Activated CD4-positive, alpha-beta T cell treated with anti-CD3 and anti-CD28 coated beads for 1 hour (primary cell): ENCODE measurements at regions not wholly inside any gene's neighbourhood (a gene's known extent, or its start where the extent isn't known, plus 50 kb on each side); places are given as distances from the start of the nearest gene placed in this dataset.

ENCODE experiments used
- DNase-seq: peaks from one replicate; pipeline ENCODE4 v3.0.0-alpha.2; 2020

DNA sequence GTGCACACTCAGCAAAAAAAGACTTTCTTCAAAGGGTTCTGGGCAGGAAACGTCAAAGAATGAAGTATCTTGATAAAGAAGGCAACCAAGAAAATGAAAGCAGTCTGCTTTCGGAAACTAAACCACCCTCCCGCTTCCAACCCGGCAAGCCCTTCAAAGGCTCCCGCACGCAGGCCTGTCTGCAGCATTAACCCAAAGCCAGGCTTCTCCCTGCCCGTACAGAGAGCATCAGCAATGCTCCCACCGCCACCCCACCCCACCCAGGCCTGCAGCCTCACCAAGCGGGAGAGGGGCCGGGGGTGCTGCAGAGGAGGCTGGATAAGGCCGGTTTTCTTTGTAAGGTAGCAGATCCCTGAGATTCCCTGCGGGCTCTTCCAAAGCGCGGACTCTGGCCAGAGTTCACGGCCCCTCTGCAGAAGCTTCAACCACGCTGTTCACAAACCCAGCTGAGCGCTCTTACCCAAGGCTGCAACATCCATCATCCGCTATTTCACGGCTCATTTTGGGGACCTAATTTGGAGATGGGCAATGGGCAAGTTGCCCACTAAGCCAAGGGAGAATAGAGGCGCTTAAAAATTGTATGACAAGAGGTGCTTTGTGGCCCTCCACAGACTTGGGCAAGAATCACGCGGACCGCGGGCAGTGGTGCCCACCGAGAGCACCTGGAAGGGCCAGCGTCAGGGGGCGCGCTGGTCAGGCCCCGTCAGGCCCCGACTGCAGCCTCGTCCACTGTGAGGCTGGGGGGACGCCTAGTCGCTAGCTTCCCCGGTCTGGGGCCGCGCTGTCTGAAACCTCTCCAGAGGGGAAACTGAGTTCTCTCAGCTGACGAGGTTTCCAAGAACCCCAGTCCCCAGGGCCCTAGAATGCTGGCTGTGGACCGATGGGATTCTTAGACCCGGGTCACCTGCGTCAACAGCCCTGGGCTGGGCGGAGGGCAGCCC is 225.4 kb upstream of the ID2 start:
- DNase-seq, result no peak

DNA sequence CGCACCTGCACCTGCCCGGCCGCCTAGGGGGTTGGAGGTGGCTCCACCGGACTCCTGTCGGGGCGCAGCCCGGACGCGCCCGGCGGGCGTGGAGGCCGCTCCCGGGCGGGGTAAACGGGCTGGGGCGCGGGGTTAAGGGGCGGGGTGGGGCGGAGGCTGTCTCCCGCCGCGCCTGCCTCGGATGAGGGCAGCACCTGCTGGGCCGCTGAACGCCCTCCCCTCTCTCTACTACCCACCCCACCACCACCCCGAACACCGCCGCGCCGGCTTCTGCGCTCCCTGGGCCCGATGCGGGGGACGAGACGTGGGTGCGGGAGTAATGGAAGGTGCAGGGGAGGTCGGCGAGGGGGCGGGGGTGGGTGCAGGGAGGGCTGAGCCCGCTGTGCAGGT is 224.8 kb upstream of the ID2 start:
- no peak for DNase-seq

DNA sequence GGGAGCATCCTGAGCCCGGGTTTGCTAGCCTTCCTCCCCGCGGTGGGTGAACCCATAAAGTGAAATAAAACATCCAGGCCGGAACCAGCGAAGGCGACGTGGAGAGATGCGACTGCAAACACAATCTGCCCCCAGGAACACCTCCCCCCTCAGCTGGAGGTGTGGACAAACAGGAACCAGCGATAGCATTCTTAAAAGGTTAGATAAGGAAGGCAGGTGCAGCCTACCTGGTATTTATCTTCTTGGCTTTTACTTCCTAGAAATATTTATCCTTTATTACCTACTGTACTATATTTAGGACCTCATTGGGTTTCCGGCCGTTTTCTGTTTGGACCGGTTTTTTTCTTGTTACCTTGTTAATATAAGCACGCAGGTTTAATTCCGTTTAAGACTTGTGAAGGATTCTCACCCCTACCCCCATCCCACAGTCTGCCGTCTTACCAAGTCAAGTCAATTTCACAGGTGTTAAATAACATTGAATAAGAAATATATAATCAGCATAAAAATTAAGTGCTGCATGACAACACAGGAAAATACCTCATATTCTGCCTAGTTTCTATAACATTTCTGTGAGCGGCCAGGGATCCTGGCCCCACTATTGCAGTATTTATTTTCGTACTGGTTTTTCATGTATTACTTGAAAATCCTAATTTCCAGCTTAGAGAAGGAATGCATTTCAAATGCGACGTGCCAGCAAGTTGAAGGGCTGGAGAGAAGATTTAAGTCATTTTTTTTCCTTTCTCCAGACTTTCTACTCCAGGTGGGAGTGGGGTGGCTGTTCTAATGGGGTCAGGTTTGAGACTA is 224.0 kb upstream of the ID2 start:
- DNase-seq, result no peak

DNA sequence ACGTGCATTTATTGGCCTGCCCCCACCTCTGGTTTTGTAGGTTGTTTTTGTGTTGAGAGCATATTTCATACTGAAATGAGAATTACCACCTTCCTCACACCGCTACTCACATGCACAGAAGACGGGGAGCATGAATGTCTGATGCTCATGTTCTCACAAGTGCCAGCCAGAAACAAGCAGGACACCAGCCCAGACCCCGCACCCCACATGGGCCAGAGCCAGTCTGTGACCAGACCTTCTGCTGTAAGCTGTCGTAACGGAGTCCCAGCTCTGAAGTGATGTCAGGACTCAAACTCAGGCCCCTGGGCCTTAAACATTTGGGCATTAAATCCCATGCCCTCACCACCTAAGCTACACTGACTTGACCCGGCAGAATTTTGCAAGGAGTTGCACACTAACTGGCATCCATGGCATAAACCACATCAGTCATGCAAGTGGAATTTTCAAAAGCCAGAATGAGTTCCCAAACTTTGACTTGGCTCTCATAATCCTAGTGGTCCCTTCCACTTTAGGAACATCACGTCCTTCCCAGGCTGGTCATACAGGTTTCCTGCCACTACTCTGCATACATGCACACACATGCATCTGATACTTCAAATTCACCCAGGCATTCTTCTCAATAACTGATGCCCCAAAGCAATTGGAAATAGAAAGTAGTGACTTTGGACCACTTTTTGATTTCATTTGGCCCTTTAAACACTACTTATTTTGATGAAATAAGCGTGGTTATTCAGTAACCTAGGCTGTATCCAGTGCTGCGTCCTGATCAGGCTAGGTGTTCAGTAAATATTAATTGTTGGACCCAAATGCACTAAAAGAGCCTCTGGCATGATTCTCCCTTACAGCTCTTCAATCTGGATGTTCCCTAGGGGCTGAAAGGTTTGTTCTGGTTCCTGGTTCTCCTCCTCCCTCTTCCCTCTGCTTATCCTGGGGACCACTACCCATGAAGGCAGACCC is 223.1 kb upstream of the ID2 start:
- no peak for DNase-seq

- DNase-seq, result no peak
These were observed 222.4 kb upstream of the ID2 start for GRCh38 chr2:8459474-8459873.

DNA sequence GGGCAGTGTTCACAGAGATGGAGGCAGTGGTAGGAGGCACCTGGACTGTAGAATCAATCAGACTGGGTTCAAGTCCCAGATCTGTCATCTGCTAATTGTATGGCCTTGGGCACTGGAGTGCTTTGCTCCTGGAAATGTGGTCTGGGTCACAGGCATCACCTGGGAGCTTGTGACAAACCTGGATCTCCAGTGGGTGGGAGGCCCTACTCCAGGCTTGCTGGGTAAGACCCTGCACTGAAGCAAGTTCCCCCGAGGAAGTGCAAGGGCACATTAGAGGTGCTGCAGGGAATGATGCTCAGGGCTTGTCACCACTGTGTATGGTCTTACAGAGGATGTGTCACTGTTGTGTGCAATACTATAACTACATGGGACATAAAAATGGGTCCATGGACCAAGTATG is 220.5 kb upstream of the ID2 start:
- no peak for DNase-seq

DNA sequence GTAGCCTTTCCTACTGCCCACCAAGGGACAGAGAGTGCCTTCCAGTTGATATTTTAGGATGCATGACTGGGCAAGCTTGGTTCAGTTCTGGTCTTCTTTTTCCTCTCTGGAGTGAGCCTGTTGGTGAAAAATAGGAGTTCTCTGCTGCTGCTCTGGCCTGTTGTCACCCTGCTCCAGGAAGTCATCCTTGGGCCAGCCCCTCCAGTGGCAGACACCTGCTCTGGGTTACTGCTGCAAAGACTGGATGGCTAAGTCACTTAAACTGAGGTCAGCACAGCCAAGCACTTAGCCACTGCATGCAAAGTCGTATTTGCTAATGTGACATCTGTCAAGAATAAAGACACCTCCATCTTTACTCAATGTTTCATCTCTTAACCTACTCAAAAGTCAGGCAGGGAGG is 219.6 kb upstream of the ID2 start:
- DNase-seq, result no peak

- no peak for DNase-seq
These were observed 218.8 kb upstream of the ID2 start for GRCh38 chr2:8462899-8463648.

DNA sequence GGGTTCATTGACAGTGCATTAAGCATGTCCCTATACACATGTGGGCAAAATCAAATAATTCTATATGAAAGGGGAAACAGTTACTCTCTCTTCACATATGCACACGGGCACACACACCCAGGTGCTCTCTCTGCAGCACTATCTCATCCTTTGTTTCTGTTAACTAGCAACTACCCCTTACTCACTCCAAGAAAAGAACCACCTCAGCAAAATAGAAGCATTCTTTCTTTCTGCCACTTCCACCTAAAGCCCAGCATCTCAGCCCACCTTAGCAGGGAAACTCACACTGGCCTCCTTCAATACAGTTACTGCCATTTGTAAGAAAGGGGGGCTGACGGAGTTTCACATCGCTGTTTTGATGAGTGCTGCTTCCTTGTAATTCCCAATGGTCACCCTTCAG is 216.3 kb upstream of the ID2 start:
- no peak for DNase-seq

DNA sequence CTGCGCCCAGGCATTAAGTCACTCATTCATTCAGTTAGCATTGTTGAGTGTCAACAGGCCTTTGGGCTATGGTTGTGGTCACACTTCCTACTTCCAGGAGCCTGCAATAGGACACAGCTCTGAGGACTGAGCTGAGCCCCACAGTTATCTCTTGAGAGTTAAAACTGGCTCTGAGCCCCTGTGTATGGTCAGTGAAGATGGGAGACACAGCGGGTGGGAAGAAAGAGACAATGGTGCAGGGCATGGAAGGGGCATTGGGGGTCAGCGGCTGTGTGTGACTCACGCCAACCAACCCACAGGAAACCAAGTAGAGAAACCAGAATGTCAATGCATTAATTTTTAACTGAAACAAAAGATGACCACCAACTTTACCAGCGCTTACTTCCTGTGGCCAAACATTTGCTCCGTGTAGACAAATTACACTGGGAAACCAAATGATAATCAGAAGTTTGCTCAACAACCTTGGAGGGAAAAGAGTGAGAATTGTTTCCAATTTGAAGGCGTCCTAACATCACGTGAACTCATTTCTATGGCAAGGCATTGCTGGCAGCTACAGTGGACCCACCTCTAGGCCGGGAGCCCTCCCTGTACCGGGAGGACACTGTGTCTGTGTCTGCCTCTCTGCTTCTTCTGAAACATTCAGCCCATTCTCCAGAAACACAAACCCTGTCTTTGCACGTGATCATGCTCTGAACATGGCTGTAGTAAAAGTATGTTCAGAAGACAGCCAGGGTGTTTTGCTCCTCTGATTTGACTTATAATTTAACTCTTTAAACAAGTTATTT is 212.0 kb upstream of the ID2 start:
- DNase-seq, result no peak

DNA sequence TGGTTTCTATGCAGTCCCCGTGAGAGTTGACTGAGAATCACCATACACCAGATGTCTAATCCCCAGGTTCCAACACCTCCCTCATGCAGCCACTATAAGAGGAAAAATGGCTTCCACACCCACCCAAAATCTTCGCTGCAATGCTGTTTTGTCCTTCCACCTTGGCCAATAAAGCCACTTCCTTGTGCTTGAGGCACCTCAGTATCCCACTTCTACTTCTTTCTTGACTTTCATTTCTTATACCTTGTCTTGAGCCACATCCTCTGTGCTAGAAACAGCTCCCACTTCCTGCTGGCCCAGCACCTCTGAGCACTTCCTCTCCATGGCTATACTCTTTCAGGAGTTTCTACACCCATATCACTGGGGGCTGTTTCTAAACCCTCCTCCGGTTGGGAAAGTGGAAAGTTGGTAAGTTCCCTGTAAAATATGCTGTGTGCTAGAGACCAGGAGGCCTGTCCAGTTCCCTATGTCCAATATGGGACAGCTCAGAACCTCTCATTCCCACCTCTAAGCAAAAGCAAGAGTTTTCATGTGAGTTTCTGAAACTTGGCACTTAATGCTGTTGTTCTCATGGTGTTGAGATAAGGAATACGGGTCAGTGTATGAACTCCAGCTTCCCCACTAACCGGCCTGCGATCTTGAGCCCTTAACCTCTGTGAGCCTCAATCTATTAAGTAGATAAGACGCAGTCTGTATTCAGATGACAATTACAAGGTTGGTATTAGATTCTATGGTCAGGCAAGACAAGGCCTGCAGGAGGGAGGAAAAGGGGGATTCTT is 209.1 kb upstream of the ID2 start:
- DNase-seq, result no peak

DNA sequence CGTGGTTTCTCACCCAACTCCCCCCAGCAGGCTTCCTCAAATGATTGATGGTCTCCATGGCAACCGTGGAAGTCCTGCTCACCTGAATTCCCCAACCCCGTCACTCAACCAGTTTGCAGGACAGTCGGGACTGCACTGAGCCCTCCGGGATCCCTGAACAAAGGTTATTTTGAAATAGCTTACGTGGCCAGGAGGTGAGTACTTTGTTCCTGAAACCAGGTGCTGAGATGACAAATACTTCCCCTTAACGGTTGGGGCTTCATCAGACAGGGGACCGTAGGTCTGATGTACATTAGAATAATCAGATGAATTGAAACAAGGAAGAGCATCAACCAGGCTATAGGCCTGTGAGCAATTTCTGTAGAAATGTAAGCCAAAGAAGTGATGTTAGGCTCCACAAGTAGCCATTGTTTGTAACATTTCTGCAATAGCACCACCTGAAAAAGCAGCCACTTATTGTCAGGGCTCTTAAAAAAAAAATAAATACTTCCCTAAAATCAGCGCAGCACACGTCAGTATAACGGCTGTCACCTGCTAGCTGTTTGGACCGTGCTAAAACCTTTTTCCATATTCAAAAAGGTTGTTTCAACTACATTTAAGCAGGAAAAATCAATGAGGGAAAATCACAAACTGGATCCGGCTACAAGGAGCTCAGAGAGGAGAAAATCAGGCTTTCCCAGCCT is 206.4 kb upstream of the ID2 start:
- DNase-seq, result no peak

GRCh38 chr2:8477552-8478470 is 204.0 kb upstream of the ID2 start:
- no peak for DNase-seq

DNA sequence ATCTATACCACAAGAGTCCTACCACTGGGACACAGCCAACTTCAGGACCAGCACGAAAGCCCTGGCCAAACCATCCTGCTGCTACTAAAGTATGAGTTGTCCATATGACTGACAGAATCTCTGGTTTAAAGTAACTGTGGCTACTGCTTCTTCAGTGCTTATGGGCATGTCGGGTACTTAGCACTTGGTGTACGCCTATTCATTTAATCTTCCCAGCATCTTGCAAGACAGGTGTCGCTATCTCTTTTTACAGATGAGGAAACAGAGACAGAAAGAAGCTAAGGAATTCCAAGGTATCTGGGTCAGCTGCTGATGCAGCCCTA is 203.4 kb upstream of the ID2 start:
- no peak for DNase-seq

DNA sequence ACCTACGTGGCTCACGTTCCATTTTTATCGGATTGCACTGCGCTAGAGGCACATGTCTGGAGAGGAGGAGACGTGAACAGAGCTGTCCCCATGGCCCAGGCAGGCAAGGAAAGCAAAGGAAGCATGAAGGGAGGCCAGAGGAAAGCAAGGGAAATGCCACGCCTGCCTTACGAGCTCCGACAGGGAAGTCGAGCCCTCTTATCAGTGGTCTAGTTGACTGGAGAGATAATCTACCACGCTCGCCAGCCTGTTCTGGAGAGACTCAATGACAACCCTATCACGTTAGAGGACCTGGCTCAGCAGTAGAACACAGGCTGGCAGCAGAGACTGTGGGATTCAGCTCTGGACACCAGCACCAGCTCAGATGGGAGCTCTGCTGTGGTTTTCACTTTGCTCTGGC is 202.6 kb upstream of the ID2 start:
- DNase-seq, result no peak

DNA sequence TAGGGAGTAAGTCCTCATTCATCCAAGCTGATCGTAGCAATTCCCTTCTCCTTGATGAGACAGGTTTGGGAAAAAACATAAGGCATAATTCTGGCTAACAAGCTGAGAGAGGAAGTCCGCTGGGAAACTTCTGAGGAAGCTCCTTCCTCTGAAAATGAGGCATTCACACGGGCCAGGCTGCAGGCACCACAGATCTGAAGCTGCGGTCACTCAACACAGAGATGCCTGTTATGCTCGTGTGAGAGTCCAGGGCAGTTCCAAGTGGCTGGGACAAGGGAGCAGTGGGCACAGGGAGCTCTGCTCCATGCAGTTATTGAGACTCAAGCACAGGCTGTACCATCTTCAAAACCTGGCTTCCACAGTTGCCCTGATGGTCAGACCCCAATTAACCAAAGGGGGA is 200.9 kb upstream of the ID2 start:
- no peak for DNase-seq

- no peak for DNase-seq
These were observed 200.3 kb upstream of the ID2 start for GRCh38 chr2:8481463-8482009.

- no peak for DNase-seq
These were observed 199.4 kb upstream of the ID2 start for GRCh38 chr2:8482432-8482831.
